ENCODE measurements at regions not wholly inside any gene's neighbourhood (a gene's known extent, or its start where the extent isn't known, plus 50 kb on each side); places are given as distances from the start of the nearest gene placed in this dataset.

DNA sequence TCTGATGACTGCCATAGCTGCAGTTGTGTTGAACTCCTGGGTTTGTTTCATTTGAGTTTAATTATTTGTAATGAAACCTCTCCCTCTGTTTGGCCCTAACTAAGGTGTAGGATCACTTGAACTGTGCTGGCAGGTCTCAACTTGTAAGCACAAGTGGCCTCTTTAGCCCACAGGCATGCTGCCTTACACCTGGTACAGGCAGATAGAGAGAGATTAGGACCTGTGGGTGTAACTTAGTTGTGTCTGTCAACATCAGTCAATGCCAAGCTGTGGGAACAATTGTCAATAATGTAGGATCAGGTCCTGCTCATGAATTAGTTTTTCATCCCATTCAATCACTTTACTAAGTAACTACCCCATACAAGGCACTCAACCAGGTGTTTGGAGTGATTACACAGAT lies 263.0 kb upstream of the G2E3 start:
- TF ChIP-seq REST (IDR thresholded peaks at IDR 0.05; ENCODE audit: insufficient read depth in 1 of 2, low read depth in 2 of 2, low read length in 2 of 2): no peak
- no peak for TF ChIP-seq TAF1 (IDR thresholded peaks at IDR 0.05; ENCODE audit: borderline replicate concordance, insufficient read depth, low read length)
- TF ChIP-seq FOXP2 (optimal IDR thresholded peaks at IDR 0.05; ENCODE audit: borderline replicate concordance, extremely low read depth, extremely low read length, insufficient read depth): no peak
- TF ChIP-seq POLR2AphosphoS5 (IDR thresholded peaks at IDR 0.05; ENCODE audit: low read depth, low read length): no peak
- TF ChIP-seq SIN3A (IDR thresholded peaks at IDR 0.05; ENCODE audit: borderline replicate concordance, insufficient read depth, low read length): no peak

DNA sequence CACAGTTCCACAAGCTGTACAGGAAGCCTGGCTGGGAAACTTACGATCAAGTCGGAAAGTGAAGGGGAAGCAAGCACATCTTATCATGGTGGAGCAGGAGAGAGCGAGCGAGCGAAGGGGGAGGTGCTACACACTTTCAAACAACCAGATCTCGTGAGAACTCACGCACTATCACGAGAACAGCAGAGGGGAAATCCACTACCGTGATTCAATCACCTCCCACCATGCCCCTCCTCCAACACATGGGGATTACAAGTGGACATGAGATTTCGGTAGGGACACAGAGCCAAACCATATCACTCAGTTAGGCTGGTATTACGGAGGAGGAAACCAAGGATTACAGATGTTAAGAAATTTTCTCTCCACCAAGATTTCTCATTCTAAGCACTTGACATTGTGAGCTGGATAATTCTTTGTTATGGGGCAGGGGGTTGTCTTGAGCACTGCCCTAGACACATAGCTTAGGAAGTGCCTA lies 262.0 kb upstream of the G2E3 start:
- no peak for TF ChIP-seq SIN3A (IDR thresholded peaks at IDR 0.05; ENCODE audit: borderline replicate concordance, insufficient read depth, low read length)
- no peak for TF ChIP-seq REST (IDR thresholded peaks at IDR 0.05; ENCODE audit: insufficient read depth in 1 of 2, low read depth in 2 of 2, low read length in 2 of 2)
- no peak for TF ChIP-seq FOXP2 (optimal IDR thresholded peaks at IDR 0.05; ENCODE audit: borderline replicate concordance, extremely low read depth, extremely low read length, insufficient read depth)
- TF ChIP-seq TAF1 (IDR thresholded peaks at IDR 0.05; ENCODE audit: borderline replicate concordance, insufficient read depth, low read length): no peak
- no peak for TF ChIP-seq POLR2AphosphoS5 (IDR thresholded peaks at IDR 0.05; ENCODE audit: low read depth, low read length)

- TF ChIP-seq TAF1 (IDR thresholded peaks at IDR 0.05; ENCODE audit: borderline replicate concordance, insufficient read depth, low read length) (no peak), FOXP2 (optimal IDR thresholded peaks at IDR 0.05; ENCODE audit: borderline replicate concordance, extremely low read depth, extremely low read length, insufficient read depth) (no peak), SIN3A (IDR thresholded peaks at IDR 0.05; ENCODE audit: borderline replicate concordance, insufficient read depth, low read length) (no peak), POLR2AphosphoS5 (IDR thresholded peaks at IDR 0.05; ENCODE audit: low read depth, low read length) (no peak), REST (IDR thresholded peaks at IDR 0.05; ENCODE audit: insufficient read depth in 1 of 2, low read depth in 2 of 2, low read length in 2 of 2) (no peak)
These were observed 260.8 kb upstream of the G2E3 start for GRCh38 chr14:30297876-30298795.

DNA sequence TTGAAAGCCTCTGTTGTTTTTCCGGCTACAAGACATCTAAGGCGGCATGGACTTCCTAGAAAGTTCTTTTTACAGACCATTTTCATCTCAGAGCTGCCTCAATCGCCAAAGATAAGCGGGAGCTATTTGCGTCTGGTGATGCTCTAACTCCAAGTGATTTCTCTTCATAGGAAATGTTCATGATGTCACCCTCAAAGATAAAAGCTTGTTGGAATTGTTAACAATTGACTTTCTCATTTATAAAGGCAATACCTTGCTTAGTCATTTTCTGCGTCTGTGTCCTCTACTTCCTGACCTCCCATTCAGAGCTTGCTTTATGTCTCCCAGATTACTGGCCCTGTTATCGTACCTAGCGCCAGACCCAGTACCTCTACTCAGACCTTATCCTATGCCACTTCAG lies 259.0 kb upstream of the G2E3 start:
- TF ChIP-seq SIN3A (IDR thresholded peaks at IDR 0.05; ENCODE audit: borderline replicate concordance, insufficient read depth, low read length) (no peak), FOXP2 (optimal IDR thresholded peaks at IDR 0.05; ENCODE audit: borderline replicate concordance, extremely low read depth, extremely low read length, insufficient read depth) (no peak), POLR2AphosphoS5 (IDR thresholded peaks at IDR 0.05; ENCODE audit: low read depth, low read length) (no peak), REST (IDR thresholded peaks at IDR 0.05; ENCODE audit: insufficient read depth in 1 of 2, low read depth in 2 of 2, low read length in 2 of 2) (no peak), TAF1 (IDR thresholded peaks at IDR 0.05; ENCODE audit: borderline replicate concordance, insufficient read depth, low read length) (no peak)
